GM12873 (cell line): ENCODE measurements at regions not wholly inside any gene's neighbourhood (a gene's known extent, or its start where the extent isn't known, plus 50 kb on each side); places are given as distances from the start of the nearest gene placed in this dataset.

Experiments
- CTCF ChIP-seq: IDR thresholded peaks from 2 replicates; pipeline ENCODE4 v1.5.1; 2012; ENCODE audit warnings: low read depth, mild to moderate bottlenecking, moderate library complexity, low read length, control low read depth; ENCODE audit not compliant: insufficient read depth; ENCODE audit errors: missing control alignments

- TF ChIP-seq CTCF: no peak
These were observed 49.9 kb upstream of the ADAD1 start for GRCh38 chr4:122328893-122329292.
